ENCODE measurements at regions not wholly inside any gene's neighbourhood (a gene's known extent, or its start where the extent isn't known, plus 50 kb on each side); places are given as distances from the start of the nearest gene placed in this dataset.

- ATAC-seq (no peak), DNase-seq (no peak)
- intact Hi-C loops (cut with DNase I): no loop called here
- TF ChIP-seq CTCF (IDR thresholded peaks at IDR 0.05): no peak
- Histone ChIP-seq H3K4me3 (no peak overlapping the region), H3K9me3 (no peaks in the 10 kb centered on the region), H3K27ac (no peak overlapping the region), H3K4me1 (no peaks in the 10 kb centered on the region), H3K36me3 (no peaks in the 10 kb centered on the region), H3K27me3 (no peaks in the 10 kb centered on the region)
Measured at GRCh38 chr13:99800011-99800410, 171.6 kb downstream of the ZIC5 start.

DNA sequence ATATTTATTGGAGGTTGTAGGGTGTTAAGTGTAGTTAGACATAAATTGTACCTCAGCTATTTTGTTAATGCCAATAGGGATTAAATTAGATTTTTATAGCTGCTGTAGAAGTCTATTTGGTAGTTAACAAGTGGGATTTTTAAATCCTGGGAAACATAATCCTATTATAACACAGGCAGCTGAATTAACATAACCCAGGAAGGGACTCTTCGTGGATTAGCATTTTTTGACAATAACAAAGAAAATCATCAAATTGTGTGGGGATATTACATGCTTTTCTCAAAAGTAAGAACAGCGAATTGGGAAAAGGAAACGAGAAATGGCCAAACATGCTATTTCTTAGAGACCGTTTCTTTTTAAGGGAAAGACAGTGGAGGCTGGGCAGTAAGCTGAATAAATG, 172.8 kb downstream of the ZIC5 start:
- Histone ChIP-seq H3K27me3 (no peaks in the 10 kb centered on the region), H3K36me3 (no peaks in the 10 kb centered on the region), H3K9me3 (no peaks in the 10 kb centered on the region), H3K27ac (no peak overlapping the region), H3K4me3 (no peak overlapping the region), H3K4me1 (no peaks in the 10 kb centered on the region)
- intact Hi-C loops (cut with DNase I): no loop called here
- DNase-seq (no peak), ATAC-seq (no peak)
- no peak for TF ChIP-seq CTCF (IDR thresholded peaks at IDR 0.05)

DNA sequence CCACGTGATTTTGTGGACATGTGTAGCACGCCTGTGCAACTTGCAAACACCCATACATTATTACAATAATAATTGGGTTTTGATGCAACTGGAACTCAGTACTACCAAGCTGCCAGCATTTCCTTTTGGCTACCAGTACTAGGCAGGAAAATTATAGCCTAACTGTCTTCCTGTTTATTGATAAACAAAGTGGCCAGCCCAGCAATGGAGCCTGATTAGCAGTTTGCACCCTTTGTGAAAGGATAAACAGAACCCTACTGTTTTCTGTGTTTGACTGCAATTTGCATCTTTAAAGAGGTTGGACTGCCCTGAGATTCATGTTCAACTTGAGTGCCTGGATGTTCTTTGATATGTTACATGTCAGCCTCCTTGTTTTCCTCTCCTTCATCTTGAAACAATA, 173.9 kb downstream of the ZIC5 start:
- DNase-seq (no peak), ATAC-seq (no peak)
- no peak for TF ChIP-seq CTCF (IDR thresholded peaks at IDR 0.05)
- no peak overlapping the region for H3K27ac ChIP-seq
- intact Hi-C loops (cut with DNase I): no loop called here
- no peak overlapping the region for H3K4me3 ChIP-seq
- H3K27me3 ChIP-seq: no peaks in the 10 kb centered on the region
- H3K4me1 ChIP-seq: no peaks in the 10 kb centered on the region
- H3K9me3 ChIP-seq: no peaks in the 10 kb centered on the region
- no peaks in the 10 kb centered on the region for H3K36me3 ChIP-seq

- TF ChIP-seq CTCF (IDR thresholded peaks at IDR 0.05): no peak
- intact Hi-C loops (cut with DNase I): no loop called here
- no peaks in the 10 kb centered on the region for H3K36me3 ChIP-seq
- no peaks in the 10 kb centered on the region for H3K27me3 ChIP-seq
- H3K9me3 ChIP-seq: no peaks in the 10 kb centered on the region
- DNase-seq: no peak
- H3K4me1 ChIP-seq: no peaks in the 10 kb centered on the region
- no peak overlapping the region for H3K4me3 ChIP-seq
- H3K27ac ChIP-seq: no peak overlapping the region
- no peak for ATAC-seq
Measured at GRCh38 chr13:99796175-99796819, 175.3 kb downstream of the ZIC5 start.

GRCh38 chr13:99792079-99792921, 179.3 kb downstream of the ZIC5 start:
- no peak for TF ChIP-seq CTCF (IDR thresholded peaks at IDR 0.05)
- ATAC-seq: peak; percentile 57
- no peaks in the 10 kb centered on the region for H3K36me3 ChIP-seq
- H3K9me3 ChIP-seq: no peaks in the 10 kb centered on the region
- no peaks in the 10 kb centered on the region for H3K27me3 ChIP-seq
- no peak overlapping the region for H3K27ac ChIP-seq
- H3K4me3 ChIP-seq: no peak overlapping the region
- no peaks in the 10 kb centered on the region for H3K4me1 ChIP-seq
- no peak for DNase-seq
- intact Hi-C loops (cut with DNase I): no loop called here

All from upper lobe of right lung (tissue), 1 donor.